IPS-NIHi11 (cell line): ENCODE measurements at regions not wholly inside any gene's neighbourhood (a gene's known extent, or its start where the extent isn't known, plus 50 kb on each side); places are given as distances from the start of the nearest gene placed in this dataset.
A peak's percentile ranks its signal among the peaks of the same experiment; 100 is the strongest.

ENCODE experiments used
- DNase-seq: peaks from one replicate; pipeline ENCODE4 v3.0.0; 2012; ENCODE audit warnings: mixed read lengths, low spot score

DNA sequence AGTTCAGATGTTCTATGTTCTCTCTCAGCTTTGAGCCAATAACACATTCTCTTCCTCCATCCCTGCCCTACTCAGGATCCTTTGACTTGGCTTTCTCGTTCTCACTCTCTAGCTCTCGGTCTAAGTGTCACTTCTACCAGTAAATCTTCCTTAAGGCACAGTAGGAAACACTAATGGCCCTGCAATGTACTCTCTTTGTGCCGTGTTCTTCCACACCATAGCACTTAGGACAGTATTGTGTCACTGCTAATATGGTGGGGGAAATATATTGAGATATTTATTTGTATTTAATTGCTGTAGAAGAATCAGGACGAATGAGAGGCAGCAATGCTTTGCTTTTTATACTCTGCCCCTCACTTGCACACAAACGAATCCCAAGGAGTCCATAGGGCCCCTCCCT, 493.1 kb downstream of the SHISA9 start:
- no peak for DNase-seq

DNA sequence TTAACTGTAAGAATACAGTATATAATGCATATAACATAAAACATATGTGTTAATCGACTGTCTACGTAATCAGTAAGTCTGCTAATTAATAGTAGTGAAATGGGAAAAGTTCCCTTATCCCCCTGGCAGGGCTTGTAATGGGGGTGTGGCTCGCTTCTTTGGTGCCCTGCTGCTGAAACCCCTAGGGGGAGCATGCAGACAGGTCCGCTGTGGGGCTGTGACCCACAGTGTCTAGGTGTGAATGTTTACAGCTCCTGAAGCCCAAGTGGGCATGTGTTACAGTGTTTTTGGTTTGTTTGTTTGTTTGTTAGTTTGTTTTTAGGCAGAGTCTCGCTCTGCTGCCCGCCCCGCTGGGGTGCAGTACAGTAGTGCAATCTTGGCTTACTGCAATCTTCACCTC, 495.7 kb downstream of the SHISA9 start:
- DNase-seq: no peak

DNA sequence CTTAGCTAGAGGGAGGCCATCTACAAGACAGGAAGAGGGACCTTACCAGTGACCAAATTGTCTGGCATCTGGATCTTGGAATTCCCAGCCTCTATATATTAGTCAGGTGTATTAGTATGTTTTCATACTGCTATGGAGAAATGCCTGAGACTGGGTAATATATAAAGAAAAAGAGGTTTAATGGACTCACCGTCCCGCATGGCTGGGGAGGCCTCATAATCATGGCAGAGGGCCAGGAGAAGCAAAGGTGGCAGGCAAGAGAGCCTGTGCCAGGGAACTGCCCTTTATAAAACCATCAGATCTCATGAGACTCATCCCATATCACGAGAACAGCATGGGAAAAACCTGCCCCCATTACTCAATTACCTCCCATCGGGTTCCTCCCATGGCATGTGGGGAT, 500.2 kb downstream of the SHISA9 start:
- DNase-seq: no peak

DNA sequence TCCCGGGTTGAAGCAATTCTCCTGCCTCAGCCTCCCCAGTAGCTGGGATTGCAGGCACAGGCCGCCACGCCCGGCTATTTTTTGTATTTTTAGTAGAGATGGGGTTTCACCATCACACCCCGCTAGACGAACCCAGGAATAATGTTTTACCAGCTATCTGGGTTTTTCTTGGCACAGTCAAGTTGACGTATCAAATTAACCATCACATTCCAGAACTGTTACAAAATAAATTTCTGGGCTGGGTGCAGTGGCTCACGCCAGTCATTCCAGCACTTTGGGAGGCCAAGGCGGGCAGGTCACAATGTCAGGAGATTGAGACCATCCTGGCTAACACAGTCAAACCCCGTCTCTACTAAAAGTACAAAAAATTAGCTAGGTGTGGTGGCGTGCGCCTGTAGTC, 501.2 kb downstream of the SHISA9 start:
- no peak for DNase-seq

DNA sequence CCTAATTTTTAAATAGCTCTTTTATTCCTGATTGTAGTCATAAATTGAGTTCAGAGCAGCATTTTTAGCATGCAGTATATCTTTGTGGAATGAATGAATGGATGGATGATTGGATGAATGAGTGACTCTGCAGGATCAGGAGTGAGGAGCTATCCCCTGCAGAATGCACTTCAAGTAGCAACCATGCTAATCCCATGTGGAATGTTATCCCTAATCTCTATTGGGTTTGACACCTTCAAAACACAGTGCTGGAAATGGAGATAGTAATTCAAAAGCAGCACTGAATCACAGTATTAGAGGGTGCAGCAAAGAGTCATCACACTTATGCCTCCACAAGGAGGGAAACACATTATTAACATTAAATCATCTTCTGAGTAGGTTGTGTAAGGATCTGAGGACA, 501.9 kb downstream of the SHISA9 start:
- no peak for DNase-seq

DNA sequence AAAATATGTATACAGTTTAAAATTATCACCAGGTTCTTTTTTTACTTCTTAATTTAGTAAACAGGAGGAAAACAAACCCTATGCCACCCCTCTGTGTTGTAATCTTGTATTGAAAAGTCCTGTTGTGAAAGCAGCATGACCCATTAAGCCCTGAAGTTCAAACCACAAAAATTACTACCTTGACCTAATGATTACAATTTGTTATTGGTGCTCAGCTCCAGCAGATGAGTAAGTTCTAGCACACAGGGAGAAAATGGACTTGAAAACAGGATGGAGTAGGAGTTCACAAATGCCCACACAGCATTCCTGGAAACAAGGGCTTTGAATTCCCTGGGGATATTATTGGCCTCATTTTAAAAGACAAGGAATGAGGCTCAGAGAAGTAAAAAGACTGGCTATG, 505.8 kb upstream of the ERCC4 start:
- no peak for DNase-seq

DNA sequence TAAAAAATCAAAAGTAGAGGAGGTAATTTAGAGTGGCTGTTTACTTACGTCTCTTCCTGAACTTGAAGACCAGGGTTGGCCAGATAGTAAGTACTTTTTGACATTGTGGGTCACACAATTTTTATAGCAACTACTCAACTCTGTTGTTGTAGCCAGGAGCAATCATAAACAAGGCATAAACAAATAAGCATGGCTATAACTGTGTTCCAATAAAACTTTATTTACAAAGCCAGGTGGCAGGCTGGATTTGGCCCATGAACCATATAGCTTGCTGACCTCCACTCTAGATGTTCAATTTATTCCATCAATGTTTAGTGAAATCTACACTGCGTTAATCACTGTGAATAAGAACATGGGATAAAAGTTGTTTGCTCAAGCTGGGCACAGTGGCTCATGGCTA, 500.4 kb upstream of the ERCC4 start:
- DNase-seq: no peak

DNA sequence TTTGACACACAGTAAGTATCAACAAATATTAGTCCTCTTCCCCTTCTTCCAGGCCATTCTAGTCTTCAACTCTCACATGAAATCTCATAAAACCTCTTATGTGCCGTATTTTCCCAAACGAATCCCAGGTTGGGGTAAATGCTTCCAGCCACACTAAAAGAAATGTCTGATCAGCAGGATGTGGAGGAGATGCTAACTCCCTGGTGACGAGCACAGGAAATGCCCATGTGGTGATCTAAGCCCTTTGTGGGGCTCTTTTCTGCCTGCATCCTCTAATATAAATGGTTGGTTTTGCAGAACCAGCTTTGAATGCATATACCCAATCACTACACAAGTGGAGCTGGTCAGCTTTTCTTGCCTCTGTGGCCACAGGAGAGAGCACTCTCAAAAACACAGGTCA, 498.2 kb upstream of the ERCC4 start:
- no peak for DNase-seq

DNA sequence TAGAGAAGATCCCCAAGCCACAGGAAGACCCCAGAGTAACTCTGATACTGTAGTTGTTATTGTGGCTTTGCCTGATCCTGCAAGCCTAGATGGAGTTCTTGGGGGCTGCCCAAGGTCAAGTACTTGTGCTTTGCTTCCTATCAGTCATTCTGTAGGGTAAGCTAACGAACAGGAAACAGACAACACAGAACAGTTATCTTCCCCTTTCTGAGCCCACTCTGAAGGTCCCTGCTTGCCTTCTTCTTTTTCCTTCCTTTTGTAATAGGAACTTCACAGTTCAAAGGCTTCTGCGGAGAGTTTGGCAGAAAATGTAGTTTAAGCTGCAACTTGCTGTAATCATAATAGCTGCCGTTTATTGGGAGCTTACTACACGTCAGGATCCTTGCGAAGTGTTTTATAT, 494.1 kb upstream of the ERCC4 start:
- DNase-seq: no peak

DNA sequence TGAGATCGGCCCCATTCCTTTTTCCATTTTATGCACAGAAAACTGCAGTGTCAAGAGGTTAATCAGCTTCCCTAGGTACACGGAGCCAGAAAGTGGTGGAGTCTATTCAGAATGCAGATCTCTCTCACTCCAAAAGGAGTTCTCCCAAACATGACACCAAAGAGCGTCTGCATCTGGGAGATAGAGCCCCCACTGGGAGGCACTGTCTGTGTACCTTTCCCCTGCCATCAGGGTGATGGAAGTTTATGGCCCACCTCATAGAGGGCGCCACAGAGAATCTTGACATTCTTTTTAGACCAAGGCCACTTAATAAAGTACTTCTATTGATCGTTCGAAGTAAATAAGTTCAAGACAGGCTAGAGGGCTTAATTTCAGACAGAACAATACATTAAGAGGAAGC, 493.7 kb upstream of the ERCC4 start:
- peak; percentile 38 for DNase-seq

DNA sequence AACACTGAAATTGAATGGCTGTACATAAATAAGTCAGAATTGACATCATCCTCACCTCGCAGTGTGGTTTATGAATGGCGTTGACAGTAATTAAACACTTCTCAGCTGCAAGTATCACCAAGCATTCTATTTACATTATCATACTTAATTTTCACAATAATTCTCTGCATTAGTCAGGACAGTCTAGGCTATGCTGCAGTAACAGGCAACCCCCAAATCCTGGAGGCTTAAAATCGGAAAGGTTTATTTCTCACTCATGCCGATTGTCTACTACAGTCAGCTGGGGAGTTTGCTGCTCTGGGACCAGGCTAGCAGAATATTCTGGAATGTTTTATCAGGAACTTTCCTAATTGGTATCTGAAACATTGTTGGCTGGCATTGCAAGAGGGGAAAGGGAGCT, 493.2 kb upstream of the ERCC4 start:
- DNase-seq: no peak

DNA sequence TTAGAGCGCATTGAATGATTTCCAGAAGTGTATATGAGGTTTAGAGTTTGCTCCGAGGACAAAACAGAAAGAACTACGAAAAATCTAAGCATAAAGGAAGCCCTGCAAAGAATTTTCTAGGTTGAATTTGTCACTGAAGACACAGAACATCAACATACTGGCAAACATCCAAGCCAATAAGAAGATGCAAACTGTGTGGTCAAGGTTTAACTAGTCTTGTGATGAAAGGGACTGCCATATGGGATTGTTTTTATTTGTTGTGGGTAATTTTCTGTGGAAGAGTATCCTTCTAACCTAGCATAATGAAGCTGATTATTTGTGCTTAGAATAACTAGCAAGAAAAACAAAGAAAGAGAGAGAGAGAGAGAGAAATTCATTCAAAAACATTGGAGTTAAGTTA, 492.0 kb upstream of the ERCC4 start:
- no peak for DNase-seq

DNA sequence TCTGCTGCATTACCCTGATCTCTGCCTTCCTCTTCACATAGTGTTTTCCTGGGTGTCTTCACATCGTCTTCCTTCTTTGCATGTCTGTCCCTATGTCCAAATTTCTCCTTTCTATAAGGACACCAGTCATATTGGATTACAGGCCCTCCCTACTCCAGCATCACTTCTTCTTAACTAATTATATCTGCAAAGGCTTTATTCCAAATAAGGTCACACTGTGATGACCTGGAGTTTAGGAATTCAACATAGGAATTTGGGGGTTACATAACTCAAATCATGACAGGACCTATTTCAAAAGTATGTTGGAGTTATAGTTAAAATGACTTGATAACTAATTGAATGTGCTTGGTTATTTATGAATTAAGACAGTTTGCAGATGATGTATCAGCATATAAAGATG, 490.5 kb upstream of the ERCC4 start:
- DNase-seq: no peak

DNA sequence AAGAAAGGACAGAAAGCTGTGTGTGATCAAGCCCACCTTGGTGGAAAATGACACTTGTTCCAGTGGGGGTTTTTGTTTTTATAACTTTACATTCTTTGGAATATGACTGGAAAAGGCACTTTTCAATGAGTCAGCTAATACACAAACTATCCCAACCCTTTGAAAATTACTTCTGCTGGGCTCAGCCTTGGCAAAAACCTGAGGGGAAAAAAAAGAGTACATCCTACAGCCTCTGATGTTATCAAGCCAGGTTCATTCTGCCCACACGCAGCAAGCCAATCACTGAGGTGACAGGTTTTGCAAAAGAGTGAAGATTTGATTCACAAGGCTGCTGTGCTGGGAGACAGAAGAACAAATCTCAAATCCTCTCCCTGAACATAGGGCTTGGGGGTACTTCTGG, 484.5 kb upstream of the ERCC4 start:
- DNase-seq: no peak

DNA sequence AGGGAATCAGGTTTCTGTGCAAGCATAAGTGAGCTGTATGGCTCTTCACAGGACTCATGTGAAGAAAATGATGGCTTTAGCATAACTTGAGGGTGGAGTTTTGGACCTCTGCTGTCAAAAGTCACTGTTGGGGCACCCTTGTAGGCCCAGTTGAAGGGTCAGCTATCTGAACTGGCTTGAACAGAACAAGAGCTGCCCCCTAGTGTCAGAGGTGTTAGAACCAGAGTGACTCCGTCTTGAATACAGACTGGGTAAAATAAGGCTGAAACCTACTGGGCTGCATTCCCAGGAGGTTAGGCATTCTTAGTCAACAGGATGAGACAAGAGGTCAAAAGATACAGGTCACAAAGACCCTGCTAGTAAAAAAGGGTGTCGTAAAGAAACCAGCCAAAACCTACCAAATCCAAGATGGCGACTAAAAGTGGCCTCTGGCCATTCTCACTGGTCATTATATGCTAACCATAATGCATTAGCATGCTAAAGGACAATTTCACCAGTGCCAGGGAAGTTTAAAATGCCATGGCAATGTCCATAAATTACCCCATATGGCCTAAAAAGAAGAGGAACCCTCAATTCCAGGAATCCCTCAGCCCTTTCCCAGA, 484.0 kb upstream of the ERCC4 start:
- peak; percentile 23 for DNase-seq

DNA sequence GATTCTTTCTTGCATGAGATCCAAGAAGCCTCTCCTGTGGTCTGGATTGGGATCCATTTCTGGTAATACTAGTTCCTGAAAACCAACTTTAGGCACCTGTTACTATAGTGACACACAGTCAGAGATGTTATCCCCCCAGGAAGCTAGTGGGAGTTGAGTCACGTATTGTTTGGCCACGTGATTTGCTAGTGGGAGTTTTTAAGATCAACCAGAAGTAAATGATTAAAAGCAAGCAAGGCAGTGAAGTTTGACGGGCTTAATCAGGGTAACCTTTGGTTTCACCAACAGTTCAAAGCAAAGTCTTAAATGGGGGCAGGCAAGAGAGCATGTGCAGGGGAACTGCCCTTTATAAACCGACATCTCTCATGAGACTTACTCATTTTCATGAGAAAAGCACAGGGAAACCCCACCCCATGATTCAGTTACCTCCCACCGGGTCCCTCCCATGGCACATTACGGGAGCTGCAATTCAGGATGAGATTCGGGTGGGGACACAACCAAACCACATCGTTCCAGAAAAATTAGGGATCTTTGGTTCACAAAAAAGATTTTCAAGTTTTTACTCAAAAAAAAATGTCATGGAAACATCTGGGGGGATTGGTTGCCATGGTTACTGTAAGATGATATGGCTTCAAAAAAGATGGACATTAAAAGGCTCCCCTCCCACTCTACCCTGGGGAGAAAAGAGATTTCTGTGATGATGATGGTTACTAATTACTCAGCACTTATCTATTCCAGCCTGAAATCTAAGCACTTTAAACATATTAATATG, 483.1 kb upstream of the ERCC4 start:
- DNase-seq: no peak

DNA sequence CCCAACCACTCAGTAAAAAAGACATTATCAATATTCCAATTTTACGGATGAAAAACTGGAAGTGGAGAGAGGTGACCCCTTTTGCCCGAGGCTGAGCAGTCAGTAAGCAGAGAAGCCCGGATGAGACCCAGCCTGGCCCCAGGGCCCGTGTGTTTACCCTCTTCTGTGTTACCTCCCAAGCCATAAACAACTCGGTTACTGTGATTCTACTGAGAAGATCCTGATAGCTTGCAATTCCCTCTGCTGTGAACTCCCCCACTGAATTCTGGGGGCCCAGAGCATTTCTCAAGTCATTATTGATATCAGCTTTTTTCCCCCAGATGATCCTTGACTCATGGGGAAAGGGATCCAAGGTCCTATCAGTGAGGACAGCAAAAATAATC, 482.6 kb upstream of the ERCC4 start:
- DNase-seq: no peak

DNA sequence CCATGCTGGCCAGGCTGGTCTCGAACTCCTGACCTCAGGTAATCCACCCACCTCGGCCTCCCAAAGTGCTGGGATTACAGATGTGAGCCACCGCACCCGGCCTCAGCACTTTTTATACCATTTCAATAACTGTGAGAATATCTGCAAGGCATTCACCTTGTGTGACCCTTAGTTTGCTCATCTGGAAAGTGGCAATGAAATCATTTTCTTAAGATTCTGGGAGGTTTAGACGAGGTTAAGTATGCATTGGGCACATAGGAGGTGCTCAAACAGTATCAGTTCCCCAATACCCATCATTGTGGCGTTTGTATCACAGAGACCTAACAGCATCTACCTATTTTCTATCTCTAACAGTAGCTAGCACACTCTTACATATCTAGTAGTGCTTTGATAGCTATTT, 481.9 kb upstream of the ERCC4 start:
- DNase-seq: no peak

DNA sequence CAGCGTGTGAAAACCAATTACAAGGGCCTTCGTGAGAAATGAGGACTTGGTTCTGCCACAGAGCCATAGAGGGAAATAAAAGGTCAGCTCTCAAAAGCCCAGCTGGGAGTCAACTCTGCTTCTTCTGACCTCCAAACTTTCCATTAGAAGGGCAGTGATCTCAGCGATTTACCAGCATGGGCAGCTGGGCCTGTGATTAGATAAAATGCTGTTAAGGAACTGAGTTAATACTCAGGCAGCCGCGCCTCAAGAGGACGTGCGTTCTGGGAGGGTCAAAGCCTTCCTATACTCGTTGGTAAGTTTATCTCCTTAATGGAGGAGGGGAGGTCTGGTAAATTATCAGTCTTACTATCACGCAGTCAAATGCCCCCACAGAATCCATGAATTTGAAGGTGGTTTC, 480.2 kb upstream of the ERCC4 start:
- DNase-seq: no peak

DNA sequence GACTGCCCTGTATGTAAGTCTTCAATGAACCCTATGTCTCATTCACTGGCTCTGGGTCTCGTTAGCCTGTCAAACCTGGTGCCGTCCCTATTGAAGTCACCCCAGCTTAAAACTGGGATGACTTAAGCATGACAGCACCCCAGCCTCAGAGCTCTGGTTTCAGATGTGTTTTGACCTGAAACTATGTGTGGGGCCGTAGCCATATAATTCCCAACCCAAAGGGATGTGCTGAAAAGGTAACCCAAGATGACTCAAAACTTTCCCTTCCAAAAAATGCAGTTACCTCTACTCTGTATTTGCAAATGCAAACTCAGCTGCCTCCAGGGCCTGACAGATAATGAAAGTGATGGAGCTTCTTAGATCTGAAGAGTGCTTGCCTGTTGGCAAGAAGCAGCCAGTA, 478.3 kb upstream of the ERCC4 start:
- no peak for DNase-seq

DNA sequence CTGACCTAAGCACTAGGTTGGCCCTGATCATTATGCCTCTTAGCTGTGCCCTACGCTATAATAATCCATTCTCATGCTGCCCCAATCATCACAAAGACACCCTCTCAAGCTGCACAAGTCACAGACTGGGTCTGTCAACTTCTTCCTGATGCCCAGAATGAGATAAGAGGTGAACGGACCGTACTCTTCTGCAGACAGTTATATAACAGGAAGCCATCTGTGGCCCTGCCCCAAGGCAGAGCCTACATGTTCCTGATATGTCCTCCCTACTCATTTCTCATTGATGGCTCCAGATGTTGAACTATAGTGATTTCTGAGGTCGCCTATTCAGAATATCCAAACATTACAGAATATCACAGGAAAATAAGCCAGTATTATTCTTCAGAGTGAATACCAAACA, 471.6 kb upstream of the ERCC4 start:
- DNase-seq: no peak

DNA sequence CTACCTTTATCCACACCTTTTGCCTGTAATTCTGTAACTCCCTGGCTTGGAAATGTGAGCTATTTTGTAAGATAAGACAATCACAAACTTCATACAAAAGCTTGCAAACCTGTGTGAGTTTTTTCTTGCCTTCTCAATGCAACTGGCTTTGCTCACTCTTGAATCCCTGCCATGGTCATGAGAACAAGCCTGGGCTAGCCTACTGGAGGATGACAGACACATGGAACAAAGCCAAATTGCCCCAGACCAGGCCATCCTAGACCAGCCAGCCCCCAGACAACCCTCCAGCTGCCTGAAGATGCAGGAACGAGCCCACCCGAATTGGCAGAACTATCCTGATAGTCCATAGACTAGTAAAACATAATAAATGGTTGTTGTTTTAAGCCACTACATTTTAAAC, 466.6 kb upstream of the ERCC4 start:
- DNase-seq: no peak

DNA sequence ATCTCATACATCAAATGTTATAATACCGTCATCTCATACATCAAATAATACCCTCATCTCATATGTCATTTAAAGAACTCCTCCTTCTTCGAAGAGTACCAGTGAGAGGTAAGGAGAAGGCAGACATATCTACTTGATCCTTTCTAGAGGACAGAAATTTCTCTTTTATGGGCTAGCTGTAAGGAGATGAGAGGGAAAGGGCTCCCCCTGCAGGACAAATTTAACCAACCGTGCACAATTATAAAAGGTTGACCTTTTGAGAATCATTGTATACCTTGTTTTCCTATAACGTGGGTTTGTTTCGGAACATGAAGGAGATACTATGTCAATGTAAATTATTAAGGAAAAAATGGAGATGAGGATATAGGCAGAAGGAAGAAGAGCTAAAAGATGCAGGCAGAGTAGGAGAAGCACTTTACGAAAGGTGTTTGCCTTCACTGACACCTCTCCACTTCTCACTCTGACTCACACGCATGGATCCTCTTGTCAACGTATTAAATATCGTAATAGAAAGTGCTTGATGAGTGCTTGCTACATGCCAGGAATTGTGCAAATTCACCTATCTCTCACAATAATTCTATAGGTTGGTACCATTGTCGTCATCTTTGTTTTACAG, 465.9 kb upstream of the ERCC4 start:
- peak; percentile 34 for DNase-seq

DNA sequence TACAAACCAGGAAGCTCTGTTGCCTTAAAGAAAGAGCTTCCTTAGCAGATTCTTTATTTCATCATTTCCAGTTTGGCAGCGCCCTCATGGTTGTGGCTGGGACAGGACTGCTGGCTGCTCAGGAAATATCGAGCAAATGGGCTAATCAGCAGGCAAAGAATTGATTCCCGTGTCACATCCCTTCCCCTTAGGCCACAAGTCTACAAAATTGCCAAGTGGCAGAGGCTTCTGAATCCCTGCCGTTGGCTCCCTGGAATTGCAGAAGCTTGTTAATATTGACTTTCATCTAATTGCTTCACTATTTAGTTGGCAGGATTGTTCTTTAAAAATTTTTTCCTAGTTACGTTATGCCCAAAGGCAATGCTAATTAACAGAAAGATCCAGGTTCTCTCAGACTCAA, 456.3 kb upstream of the ERCC4 start:
- DNase-seq: no peak
